PC-9 (cell line): ENCODE measurements at regions not wholly inside any gene's neighbourhood (a gene's known extent, or its start where the extent isn't known, plus 50 kb on each side); places are given as distances from the start of the nearest gene placed in this dataset.

Experiments
- BruUV-seq: library from RNA; stranded (reverse); fragments of 400-500 nt; replicated peaks from 2 replicates; lab custom pipeline; 2021; lab: Mats Ljungman, UMichigan
- CTCF ChIA-PET: fragments of 300-600 bp; sonication (Branson Sonifier 250); formaldehyde crosslinking; loops from one replicate; lab custom pipeline; 2022; ENCODE audit warnings: antibody characterized with exemption; lab: Charles Lee
- POLR2A ChIA-PET: fragments of 300-600 bp; sonication (Branson Sonifier 250); formaldehyde crosslinking; loops from one replicate; lab custom pipeline; 2022; ENCODE audit warnings: antibody characterized with exemption; ENCODE audit not compliant: unreplicated experiment; lab: Charles Lee
- DNase-seq, 2 experiments: peaks; one replicate each; pipeline versions ENCODE4 v3.0.0 to v3.0.0-alpha.2; 2015 to 2022; ENCODE audit warnings: mixed read lengths in 1 of 2
- H2AFZ ChIP-seq: fragments of 200-600 bp; sonication (generic); 2 replicates; pipeline ENCODE4 v1.8.1; 2017; ENCODE audit warnings: antibody characterized with exemption
- H3F3A ChIP-seq: fragments of 200-600 bp; sonication (generic); 2 replicates; pipeline ENCODE4 v1.8.1; 2017; ENCODE audit warnings: antibody characterized with exemption, mild to moderate bottlenecking, low read depth; ENCODE audit not compliant: insufficient read depth
- H3K27ac ChIP-seq: fragments of 200-600 bp; sonication (generic); 2 replicates; pipeline ENCODE4 v1.6.1; 2016; ENCODE audit warnings: mixed run types
- H3K27me3 ChIP-seq: fragments of 200-600 bp; sonication (generic); 2 replicates; pipeline ENCODE4 v1.6.1; 2016; ENCODE audit warnings: low read depth, mixed run types; ENCODE audit not compliant: insufficient read depth
- H3K36me3 ChIP-seq: fragments of 200-600 bp; sonication (generic); 2 replicates; pipeline ENCODE4 v1.6.1; 2016; ENCODE audit warnings: low read depth, mixed run types
- H3K4me1 ChIP-seq: fragments of 200-600 bp; sonication (generic); replicated peaks from 2 replicates; pipeline ENCODE4 v1.6.1; 2016; ENCODE audit warnings: mixed run types; ENCODE audit not compliant: insufficient read depth
- H3K4me2 ChIP-seq: fragments of 200-600 bp; sonication (generic); 2 replicates; pipeline ENCODE4 v1.6.1; 2017; ENCODE audit warnings: mixed run types
- H3K4me3 ChIP-seq: fragments of 200-600 bp; sonication (generic); 2 replicates; pipeline ENCODE4 v1.6.1; 2016; ENCODE audit warnings: mixed run types
- H3K79me2 ChIP-seq: fragments of 200-600 bp; sonication (generic); 2 replicates; pipeline ENCODE4 v1.6.1; 2017; ENCODE audit warnings: low read depth, mixed run types
- H3K9me2 ChIP-seq: fragments of 200-600 bp; sonication (generic); 2 replicates; pipeline ENCODE4 v1.8.1; 2017; ENCODE audit warnings: mild to moderate bottlenecking; ENCODE audit not compliant: insufficient read depth
- H3K9me3 ChIP-seq: fragments of 200-600 bp; sonication (generic); 2 replicates; pipeline ENCODE4 v1.8.1; 2016; ENCODE audit warnings: low read depth; ENCODE audit not compliant: insufficient read depth
- H4K20me1 ChIP-seq: fragments of 200-600 bp; sonication (generic); 2 replicates; pipeline ENCODE4 v1.8.1; 2017; ENCODE audit not compliant: insufficient read depth
- EZH2 ChIP-seq: fragments of 200-600 bp; sonication (generic); IDR thresholded peaks from 2 replicates; pipeline ENCODE4 v1.8.0; 2017; ENCODE audit warnings: antibody characterized with exemption, low read depth
- intact Hi-C: fragments of 100-400 bp; cut with micrococcal nuclease; formaldehyde crosslinking; loops from one replicate; pipeline ENCODE4 v1.10.0; 2022; ENCODE audit not compliant: unreplicated experiment
- TF ChIP-seq, protein P1 (sequence below): fragments of 200-600 bp; sonication (generic); conservative IDR thresholded peaks from 2 replicates; pipeline ENCODE4 v1.6.1; 2017; ENCODE audit warnings: mixed run types, antibody characterized with exemption, mild to moderate bottlenecking, moderate library complexity

DNA sequence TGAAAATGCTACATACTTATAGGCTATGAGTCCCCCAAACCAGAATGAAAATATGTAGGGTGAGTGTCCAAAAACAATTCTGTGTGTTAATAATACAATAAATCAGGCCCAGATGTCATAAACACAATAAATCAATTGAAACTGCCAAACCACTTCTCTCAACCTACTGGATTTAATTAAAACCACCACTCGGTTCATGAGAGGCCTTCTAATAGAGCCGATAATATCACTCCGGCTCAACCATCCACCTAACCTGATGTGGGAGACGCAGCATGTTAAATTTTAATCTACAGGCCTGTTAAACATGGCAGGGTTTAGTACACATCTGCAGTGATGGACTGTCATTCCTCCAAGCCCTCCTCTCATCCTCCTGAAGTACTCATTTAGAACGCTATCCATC is 734.5 kb upstream of the ZNF608 start:
- Histone ChIP-seq H3K4me2 (no peak overlapping the region), H3K36me3 (no peaks in the 10 kb centered on the region), H3K9me3 (peaks cover 8% of the 10 kb centered on the region), H3K27ac (no peak overlapping the region), H3K79me2 (no peaks in the 10 kb centered on the region), H3K27me3 (no peaks in the 10 kb centered on the region), H3K4me3 (no peak overlapping the region), H3K9me2 (no peaks in the 10 kb centered on the region), H3K4me1 (peaks cover 33% of the 10 kb centered on the region), H3F3A (peaks cover 22% of the 10 kb centered on the region), H2AFZ (no peak overlapping the region), H4K20me1 (no peaks in the 10 kb centered on the region)
- TF ChIP-seq, protein P1, sequence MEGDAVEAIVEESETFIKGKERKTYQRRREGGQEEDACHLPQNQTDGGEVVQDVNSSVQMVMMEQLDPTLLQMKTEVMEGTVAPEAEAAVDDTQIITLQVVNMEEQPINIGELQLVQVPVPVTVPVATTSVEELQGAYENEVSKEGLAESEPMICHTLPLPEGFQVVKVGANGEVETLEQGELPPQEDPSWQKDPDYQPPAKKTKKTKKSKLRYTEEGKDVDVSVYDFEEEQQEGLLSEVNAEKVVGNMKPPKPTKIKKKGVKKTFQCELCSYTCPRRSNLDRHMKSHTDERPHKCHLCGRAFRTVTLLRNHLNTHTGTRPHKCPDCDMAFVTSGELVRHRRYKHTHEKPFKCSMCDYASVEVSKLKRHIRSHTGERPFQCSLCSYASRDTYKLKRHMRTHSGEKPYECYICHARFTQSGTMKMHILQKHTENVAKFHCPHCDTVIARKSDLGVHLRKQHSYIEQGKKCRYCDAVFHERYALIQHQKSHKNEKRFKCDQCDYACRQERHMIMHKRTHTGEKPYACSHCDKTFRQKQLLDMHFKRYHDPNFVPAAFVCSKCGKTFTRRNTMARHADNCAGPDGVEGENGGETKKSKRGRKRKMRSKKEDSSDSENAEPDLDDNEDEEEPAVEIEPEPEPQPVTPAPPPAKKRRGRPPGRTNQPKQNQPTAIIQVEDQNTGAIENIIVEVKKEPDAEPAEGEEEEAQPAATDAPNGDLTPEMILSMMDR = no peak
- TF ChIP-seq EZH2 = no peak
- ChIA-PET POLR2A (no interaction called here), CTCF (no interaction called here)
- BruUV-seq = no TSS peak
- intact Hi-C loops = no loop called here
- DNase-seq = no peak

DNA sequence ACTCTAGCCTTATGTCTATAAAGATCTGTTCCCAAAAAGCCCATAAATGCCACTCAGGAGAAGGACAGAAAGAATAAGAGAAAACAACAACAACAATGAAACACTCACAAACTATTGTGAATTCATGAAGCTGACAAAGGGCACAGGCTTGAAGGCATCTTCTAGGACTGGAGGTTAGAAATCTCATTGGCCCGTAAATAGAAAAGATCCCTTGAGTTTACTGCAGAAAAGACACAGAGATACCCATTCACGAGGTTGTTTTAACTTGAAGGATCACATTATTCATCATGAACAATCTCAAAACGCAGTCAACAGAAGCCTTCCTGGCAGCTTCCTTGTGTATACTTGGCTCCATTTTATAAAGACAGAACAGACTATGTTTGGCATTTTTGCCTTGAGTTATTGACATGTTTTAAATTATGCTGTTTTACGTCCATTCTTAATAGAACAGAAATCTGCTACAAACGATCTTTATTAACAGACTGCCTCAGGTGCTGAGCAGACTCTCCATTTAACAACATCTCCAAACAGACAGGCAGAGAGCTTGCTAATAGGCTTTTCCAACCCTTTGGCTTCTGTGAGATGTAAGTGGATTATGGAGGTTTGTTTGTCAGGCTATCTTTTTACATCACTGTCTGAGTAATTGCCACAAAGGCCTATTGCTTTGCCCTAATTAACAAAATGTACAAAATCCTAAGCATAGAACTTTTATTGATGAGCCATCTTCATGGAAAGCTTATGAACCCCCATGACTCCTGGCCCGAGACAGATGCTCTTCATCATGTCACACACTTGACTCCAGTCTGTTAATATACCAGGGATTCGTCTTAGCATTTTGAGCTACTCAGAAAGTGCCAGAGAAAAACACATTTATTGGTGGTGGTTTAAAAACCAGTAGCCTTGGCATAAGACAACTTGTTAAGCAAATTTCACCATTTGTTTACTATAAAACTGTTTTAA is 735.3 kb upstream of the ZNF608 start:
- no peak overlapping the region for H3K4me2 ChIP-seq
- no peaks in the 10 kb centered on the region for H3K79me2 ChIP-seq
- no peaks in the 10 kb centered on the region for H3K27me3 ChIP-seq
- BruUV-seq = no TSS peak
- H3K9me3 ChIP-seq = peaks cover 8% of the 10 kb centered on the region
- no peak overlapping the region for H3K4me3 ChIP-seq
- DNase-seq = no peak
- H4K20me1 ChIP-seq = no peaks in the 10 kb centered on the region
- no peak overlapping the region for H2AFZ ChIP-seq
- H3K36me3 ChIP-seq = no peaks in the 10 kb centered on the region
- peaks cover 42% of the 10 kb centered on the region for H3K4me1 ChIP-seq
- peaks cover 31% of the 10 kb centered on the region for H3F3A ChIP-seq
- H3K9me2 ChIP-seq = no peaks in the 10 kb centered on the region
- intact Hi-C loops = no loop called here
- POLR2A ChIA-PET = no interaction called here
- CTCF ChIA-PET = no interaction called here
- TF ChIP-seq, protein P1 = no peak
- TF ChIP-seq EZH2 = no peak
- no peak overlapping the region for H3K27ac ChIP-seq

DNA sequence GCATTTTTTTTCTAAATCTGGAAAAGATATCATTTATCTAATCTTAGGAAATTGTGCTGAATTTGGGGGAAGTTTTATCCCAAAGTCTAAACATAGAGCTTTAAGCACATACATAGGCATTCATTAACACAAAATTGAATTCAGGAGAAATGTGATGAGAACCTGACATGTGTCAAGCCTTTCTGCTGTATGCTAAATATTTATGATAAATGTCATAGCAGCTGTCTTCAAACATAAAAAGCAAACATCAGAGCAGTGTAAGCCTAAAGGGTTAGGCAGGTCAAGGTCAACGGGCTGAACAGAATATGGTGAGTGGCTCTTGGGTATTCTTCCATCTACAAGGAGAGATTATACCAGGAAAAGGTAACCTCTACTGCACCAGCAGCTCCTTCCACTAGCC is 737.2 kb upstream of the ZNF608 start:
- no peaks in the 10 kb centered on the region for H3K36me3 ChIP-seq
- peak overlapping the region; percentile 62; the same call in 1 of the 2 replicates for H3K4me2 ChIP-seq
- H3K9me3 ChIP-seq = peaks cover 8% of the 10 kb centered on the region
- intact Hi-C loops = no loop called here
- H3K27ac ChIP-seq = 0 out of 2 replicates have a peak overlapping the region, but pooled peaks have one; percentile 86
- peaks cover 46% of the 10 kb centered on the region for H3K4me1 ChIP-seq
- H4K20me1 ChIP-seq = no peaks in the 10 kb centered on the region
- CTCF ChIA-PET = no interaction called here
- H3K9me2 ChIP-seq = no peaks in the 10 kb centered on the region
- no peaks in the 10 kb centered on the region for H3K79me2 ChIP-seq
- POLR2A ChIA-PET = no interaction called here
- BruUV-seq = no TSS peak
- no peaks in the 10 kb centered on the region for H3K27me3 ChIP-seq
- peaks cover 32% of the 10 kb centered on the region for H3F3A ChIP-seq
- H3K4me3 ChIP-seq = no peak overlapping the region
- H2AFZ ChIP-seq = no peak overlapping the region
- TF ChIP-seq EZH2 = no peak
- TF ChIP-seq, protein P1 = no peak
- DNase-seq = no peak
